ENCODE measurements at regions not wholly inside any gene's neighbourhood (a gene's known extent, or its start where the extent isn't known, plus 50 kb on each side); places are given as distances from the start of the nearest gene placed in this dataset.

DNA sequence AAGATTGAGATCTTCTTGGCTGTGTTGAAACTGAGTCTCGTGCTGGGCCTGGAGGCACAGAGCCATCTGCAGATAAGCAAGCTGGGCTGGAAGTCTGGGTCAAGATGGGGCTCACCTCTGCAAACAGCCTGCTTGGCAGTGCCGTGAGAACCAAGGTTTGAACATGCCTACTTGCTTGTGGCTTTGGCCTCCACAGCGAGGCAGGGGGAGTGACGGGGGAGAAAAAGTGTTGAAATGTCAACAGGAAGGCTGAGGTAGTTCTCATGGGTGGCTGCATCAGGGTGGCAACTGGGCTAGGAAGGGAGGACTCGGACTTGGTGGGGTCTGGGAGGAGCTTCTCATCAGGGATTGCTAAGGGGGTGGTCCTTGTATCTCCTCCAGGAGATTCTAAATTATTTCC, 99.7 kb downstream of the THNSL2 start:
- no peak for TF ChIP-seq HDGF (IDR thresholded peaks at IDR 0.05; ENCODE audit: borderline replicate concordance)
- TF ChIP-seq, protein P1, sequence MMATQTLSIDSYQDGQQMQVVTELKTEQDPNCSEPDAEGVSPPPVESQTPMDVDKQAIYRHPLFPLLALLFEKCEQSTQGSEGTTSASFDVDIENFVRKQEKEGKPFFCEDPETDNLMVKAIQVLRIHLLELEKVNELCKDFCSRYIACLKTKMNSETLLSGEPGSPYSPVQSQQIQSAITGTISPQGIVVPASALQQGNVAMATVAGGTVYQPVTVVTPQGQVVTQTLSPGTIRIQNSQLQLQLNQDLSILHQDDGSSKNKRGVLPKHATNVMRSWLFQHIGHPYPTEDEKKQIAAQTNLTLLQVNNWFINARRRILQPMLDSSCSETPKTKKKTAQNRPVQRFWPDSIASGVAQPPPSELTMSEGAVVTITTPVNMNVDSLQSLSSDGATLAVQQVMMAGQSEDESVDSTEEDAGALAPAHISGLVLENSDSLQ (IDR thresholded peaks at IDR 0.05) = no peak
- TF ChIP-seq LEF1 (IDR thresholded peaks at IDR 0.05; ENCODE audit: borderline replicate concordance) = no peak

Data from HEK293T (cell line).